ENCODE measurements at regions not wholly inside any gene's neighbourhood (a gene's known extent, or its start where the extent isn't known, plus 50 kb on each side); places are given as distances from the start of the nearest gene placed in this dataset.

- DNase-seq: no peak
Observed at GRCh38 chr7:93632371-93632770, 57.8 kb upstream of the CALCR start.

DNA sequence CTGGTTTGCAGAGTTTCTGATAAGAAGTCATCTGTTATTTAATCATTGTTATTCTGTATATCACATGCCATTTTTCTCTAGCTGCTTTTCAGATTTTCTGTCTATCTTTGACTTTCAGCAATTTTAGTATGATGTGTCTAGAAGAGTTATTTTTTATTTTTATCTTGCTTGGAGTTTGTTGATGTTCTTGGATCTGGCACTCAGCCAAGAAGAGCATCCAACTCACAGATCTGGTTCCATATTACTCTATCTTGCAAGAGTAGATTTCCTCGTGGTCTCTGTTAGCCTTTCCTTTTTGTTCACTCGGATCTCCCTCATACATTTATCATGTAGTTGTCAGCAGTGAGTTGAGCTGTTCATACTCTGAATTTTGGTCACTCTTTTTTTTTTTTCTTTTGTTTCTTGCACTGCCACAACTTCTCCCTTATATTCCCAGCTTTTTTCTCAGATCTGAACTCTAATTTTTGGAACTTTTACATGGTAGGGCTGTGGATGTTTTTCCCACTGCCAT, 54.8 kb upstream of the CALCR start:
- DNase-seq: no peak

GRCh38 chr7:93626869-93627268, 52.3 kb upstream of the CALCR start:
- no peak for DNase-seq
